ENCODE measurements at regions not wholly inside any gene's neighbourhood (a gene's known extent, or its start where the extent isn't known, plus 50 kb on each side); places are given as distances from the start of the nearest gene placed in this dataset.

- Histone ChIP-seq H3K27me3 (no peaks in the 10 kb centered on the region), H3K27ac (no peak overlapping the region), H3K4me3 (no peak overlapping the region), H3K4me1 (replicated peaks in 1 of 2) (no peaks in the 10 kb centered on the region), H3K36me3 (replicated peaks in 1 of 2) (no peaks in the 10 kb centered on the region), H3K9me3 (replicated peaks in 1 of 3) (no peaks in the 10 kb centered on the region)
- 44 to 51% (median 48%) methylated on average over 2 of the region's 2 CpGs for WGBS, 4 donors
- intact Hi-C loops (cut with DNase I) = no loop called here
- no peak for DNase-seq
- no peak for TF ChIP-seq POLR2A (IDR thresholded peaks at IDR 0.05)
- no peak for TF ChIP-seq CTCF (IDR thresholded peaks at IDR 0.05)
Observed at GRCh38 chr6:98516206-98516605, 318.2 kb upstream of the POU3F2 start.

DNA sequence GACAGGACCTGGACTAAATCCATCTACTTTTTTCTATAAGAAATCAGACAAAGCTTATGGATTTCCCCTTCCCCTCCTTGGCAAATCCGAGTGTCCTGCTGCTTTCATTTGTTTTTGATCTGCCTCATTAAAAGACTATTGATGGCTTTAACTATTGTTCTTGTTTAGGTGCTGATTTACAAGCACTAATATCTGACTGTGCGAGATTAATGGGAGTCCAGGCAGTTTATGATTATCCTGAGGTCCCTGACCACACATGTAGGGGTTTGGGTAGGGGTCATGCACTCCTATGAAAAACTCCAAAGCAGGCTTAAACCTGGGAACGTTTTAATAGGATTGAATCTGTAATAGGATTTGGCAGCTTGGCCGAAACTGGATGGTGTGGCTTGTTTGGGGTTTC, 317.5 kb upstream of the POU3F2 start:
- DNase-seq = no peak
- H3K9me3 ChIP-seq (replicated peaks in 1 of 3) = no peaks in the 10 kb centered on the region
- TF ChIP-seq POLR2A (IDR thresholded peaks at IDR 0.05) = no peak
- no peaks in the 10 kb centered on the region for H3K36me3 ChIP-seq (replicated peaks in 1 of 2)
- intact Hi-C loops (cut with DNase I) = no loop called here
- H3K27me3 ChIP-seq = no peaks in the 10 kb centered on the region
- H3K27ac ChIP-seq = no peak overlapping the region
- 27 to 46% (median 28%) methylated on average over 4 of the region's 4 CpGs for WGBS, 4 donors
- H3K4me1 ChIP-seq (replicated peaks in 1 of 2) = no peaks in the 10 kb centered on the region
- no peak overlapping the region for H3K4me3 ChIP-seq

DNA sequence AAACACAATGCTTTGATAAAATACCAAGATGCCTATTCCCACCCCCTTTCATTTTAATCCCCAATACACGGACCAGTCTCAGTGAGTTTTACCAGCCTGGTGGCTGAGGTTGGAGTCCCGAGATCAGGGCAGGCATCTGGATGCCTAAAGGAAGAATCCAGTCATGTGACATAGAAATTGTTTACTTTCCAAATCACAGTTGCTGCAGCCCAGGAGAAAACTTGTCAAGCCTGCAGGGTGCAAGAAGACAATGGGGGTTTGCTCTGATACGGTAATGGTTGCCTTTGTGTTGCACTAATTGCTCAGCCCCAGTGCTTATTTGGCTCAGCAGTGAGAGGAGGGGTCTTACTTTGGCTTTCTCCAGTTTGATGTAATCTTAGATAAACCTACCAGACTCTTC, 308.5 kb upstream of the POU3F2 start:
- H3K9me3 ChIP-seq (replicated peaks in 1 of 3) = no peaks in the 10 kb centered on the region
- TF ChIP-seq POLR2A (IDR thresholded peaks at IDR 0.05) (no peak), CTCF (IDR thresholded peaks at IDR 0.05) (no peak)
- H3K4me1 ChIP-seq (replicated peaks in 1 of 2) = no peaks in the 10 kb centered on the region
- intact Hi-C loops (cut with DNase I) = no loop called here
- WGBS, 4 donors = 17 to 27% (median 24%) methylated on average over 3 of the region's 3 CpGs
- H3K27ac ChIP-seq = no peak overlapping the region
- H3K36me3 ChIP-seq (replicated peaks in 1 of 2) = no peaks in the 10 kb centered on the region
- DNase-seq = no peak
- no peaks in the 10 kb centered on the region for H3K27me3 ChIP-seq
- no peak overlapping the region for H3K4me3 ChIP-seq

GRCh38 chr6:98526465-98526864, 307.9 kb upstream of the POU3F2 start:
- no peaks in the 10 kb centered on the region for H3K4me1 ChIP-seq (replicated peaks in 1 of 2)
- H3K36me3 ChIP-seq (replicated peaks in 1 of 2) = no peaks in the 10 kb centered on the region
- no peak overlapping the region for H3K4me3 ChIP-seq
- H3K9me3 ChIP-seq (replicated peaks in 1 of 3) = no peaks in the 10 kb centered on the region
- no peak overlapping the region for H3K27ac ChIP-seq
- 54 to 67% (median 66%) methylated on average over 5 of the region's 5 CpGs for WGBS, 4 donors
- TF ChIP-seq CTCF (IDR thresholded peaks at IDR 0.05) (no peak), POLR2A (IDR thresholded peaks at IDR 0.05) (no peak)
- no peak for DNase-seq
- H3K27me3 ChIP-seq = no peaks in the 10 kb centered on the region
- intact Hi-C loops (cut with DNase I) = no loop called here

GRCh38 chr6:98529364-98529763, 305.0 kb upstream of the POU3F2 start:
- intact Hi-C loops (cut with DNase I) = no loop called here
- H3K9me3 ChIP-seq (replicated peaks in 1 of 3) = no peaks in the 10 kb centered on the region
- no peaks in the 10 kb centered on the region for H3K4me1 ChIP-seq (replicated peaks in 1 of 2)
- no peak overlapping the region for H3K27ac ChIP-seq
- no peaks in the 10 kb centered on the region for H3K27me3 ChIP-seq
- DNase-seq = no peak
- 86 to 90% (median 88%) methylated on average over 9 of the region's 9 CpGs for WGBS, 4 donors
- TF ChIP-seq CTCF (IDR thresholded peaks at IDR 0.05) (no peak), POLR2A (IDR thresholded peaks at IDR 0.05) (no peak)
- H3K36me3 ChIP-seq (replicated peaks in 1 of 2) = no peaks in the 10 kb centered on the region
- H3K4me3 ChIP-seq = no peak overlapping the region
